ENCODE measurements at regions not wholly inside any gene's neighbourhood (a gene's known extent, or its start where the extent isn't known, plus 50 kb on each side); places are given as distances from the start of the nearest gene placed in this dataset.

DNA sequence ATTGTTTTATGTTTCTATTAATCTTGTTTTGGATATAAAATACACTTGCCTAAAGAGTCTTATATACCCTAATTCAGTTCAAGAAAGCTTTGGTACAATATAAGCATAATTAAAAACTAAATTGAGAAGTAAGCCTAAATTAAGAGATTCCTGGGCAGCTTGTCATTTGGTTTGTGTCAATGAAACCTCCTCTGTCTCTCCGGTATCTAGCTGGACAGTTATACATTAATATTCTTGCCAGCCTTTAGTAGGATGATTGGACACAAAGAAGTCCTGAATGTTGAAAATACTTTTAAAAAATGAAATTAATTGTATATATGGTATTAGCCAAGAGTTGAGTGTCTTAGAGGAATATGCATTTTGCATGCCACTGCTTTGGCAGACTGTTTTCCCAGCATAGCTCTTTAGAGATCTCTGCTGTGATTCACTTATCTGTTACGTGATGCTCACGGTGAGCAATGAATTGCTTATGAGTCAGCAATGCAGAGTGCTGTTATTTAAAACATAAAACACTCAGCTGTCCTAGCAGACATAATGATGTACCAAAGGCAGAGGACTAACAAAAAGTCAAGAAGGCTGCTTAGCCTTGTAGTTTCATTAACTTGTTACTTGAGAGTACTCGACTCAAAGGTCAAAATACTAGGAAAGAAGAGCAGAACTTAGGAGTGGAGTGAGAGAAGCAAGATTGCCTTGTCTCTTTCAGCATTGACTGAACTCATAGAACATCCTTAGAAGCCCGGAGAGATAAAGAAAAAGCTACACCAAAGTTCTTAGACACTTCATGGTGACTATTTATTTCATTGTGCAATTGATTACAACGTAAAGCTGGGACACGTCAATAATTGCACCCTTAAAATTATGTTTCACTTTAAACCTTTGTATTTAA lies 1296.1 kb upstream of the PCDH7 start:
- TF ChIP-seq POLR2AphosphoS5 (IDR thresholded peaks at IDR 0.05) (no peak), POLR2A (IDR thresholded peaks at IDR 0.05) (no peak)
- TF ChIP-seq, protein P1, sequence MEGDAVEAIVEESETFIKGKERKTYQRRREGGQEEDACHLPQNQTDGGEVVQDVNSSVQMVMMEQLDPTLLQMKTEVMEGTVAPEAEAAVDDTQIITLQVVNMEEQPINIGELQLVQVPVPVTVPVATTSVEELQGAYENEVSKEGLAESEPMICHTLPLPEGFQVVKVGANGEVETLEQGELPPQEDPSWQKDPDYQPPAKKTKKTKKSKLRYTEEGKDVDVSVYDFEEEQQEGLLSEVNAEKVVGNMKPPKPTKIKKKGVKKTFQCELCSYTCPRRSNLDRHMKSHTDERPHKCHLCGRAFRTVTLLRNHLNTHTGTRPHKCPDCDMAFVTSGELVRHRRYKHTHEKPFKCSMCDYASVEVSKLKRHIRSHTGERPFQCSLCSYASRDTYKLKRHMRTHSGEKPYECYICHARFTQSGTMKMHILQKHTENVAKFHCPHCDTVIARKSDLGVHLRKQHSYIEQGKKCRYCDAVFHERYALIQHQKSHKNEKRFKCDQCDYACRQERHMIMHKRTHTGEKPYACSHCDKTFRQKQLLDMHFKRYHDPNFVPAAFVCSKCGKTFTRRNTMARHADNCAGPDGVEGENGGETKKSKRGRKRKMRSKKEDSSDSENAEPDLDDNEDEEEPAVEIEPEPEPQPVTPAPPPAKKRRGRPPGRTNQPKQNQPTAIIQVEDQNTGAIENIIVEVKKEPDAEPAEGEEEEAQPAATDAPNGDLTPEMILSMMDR (IDR thresholded peaks at IDR 0.05), result no peak
